ENCODE measurements at regions not wholly inside any gene's neighbourhood (a gene's known extent, or its start where the extent isn't known, plus 50 kb on each side); places are given as distances from the start of the nearest gene placed in this dataset.

GRCh38 chr2:160934991-160935390 is 225.2 kb upstream of the TANK start:
- TF ChIP-seq CTCF (IDR thresholded peaks at IDR 0.05) (no peak), POLR2A (IDR thresholded peaks at IDR 0.05) (no peak), EP300 (IDR thresholded peaks at IDR 0.05) (no peak), POLR2AphosphoS5 (IDR thresholded peaks at IDR 0.05) (no peak)
